ENCODE measurements at regions not wholly inside any gene's neighbourhood (a gene's known extent, or its start where the extent isn't known, plus 50 kb on each side); places are given as distances from the start of the nearest gene placed in this dataset.

GRCh38 chr2:37865640-37866039 lies 59.4 kb upstream of the RMDN2 start:
- DNase-seq (ENCODE audit: low spot score): no peak

DNA sequence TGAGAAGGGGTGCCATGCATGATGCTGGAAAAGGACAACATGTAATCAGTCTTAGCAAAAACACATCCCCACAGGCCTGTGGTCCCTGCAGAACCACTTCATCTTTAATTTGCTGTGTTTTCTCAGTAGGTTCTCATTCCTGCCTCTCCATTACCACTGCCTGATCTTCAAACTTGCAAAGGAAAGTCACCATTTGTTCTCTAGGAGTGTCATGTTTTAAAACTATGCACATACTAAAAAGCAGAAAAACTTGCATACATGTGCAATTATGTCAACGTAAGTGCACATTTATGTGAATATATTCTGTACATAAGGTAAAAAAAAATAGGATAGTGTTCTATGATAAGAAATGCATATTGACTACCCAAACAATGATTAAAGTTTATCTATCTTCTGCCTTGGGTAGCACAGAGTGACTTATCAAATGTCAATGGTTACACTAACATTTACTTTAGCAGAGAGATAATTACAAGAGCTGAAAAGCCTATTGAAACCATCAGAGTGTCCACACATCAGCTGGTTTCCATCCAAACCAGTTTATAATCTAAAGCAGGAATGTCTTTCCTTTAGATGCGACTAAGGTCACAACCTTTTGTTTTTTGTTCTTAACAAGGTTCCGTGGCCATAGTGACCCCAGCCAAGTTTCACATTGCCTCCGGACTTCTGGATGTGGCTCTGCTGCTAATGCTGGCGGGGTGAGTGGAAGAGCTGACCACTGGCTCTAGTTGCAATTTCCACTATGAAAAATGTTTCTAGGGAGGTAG lies 58.7 kb upstream of the RMDN2 start:
- no peak for DNase-seq (ENCODE audit: low spot score)

GRCh38 chr2:37867166-37867565 lies 57.9 kb upstream of the RMDN2 start:
- DNase-seq (ENCODE audit: low spot score): no peak

GRCh38 chr2:37868866-37869265 lies 56.2 kb upstream of the RMDN2 start:
- DNase-seq (ENCODE audit: low spot score): no peak

GRCh38 chr2:37869304-37869703 lies 55.8 kb upstream of the RMDN2 start:
- DNase-seq (ENCODE audit: low spot score): no peak

DNA sequence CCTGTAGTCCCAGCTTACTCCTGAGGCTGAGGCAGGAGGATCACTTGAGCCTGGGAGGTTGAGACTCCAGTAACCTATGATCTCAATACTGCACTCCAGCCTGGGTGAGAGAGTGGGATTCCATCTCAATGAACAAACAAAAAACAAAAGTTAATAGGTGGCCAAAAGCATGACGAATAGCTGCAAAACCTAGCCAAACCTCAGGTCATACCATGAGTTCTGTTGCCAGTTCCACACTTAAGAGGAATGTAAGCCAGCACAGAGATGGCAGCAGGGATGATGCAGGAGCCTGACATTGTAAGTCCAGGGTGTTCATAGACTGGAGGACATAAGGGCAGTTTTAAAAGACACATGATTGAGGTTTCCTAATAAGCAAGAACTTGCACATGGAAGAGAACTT lies 55.3 kb upstream of the RMDN2 start:
- no peak for DNase-seq (ENCODE audit: low spot score)

- DNase-seq (ENCODE audit: low spot score): no peak
Observed at GRCh38 chr2:37870829-37871228, 54.3 kb upstream of the RMDN2 start.

- DNase-seq (ENCODE audit: low spot score): peak; percentile 30
Observed at GRCh38 chr2:37871456-37872191, 53.5 kb upstream of the RMDN2 start.

GRCh38 chr2:37872192-37872750 lies 52.8 kb upstream of the RMDN2 start:
- DNase-seq (ENCODE audit: low spot score): no peak

DNA sequence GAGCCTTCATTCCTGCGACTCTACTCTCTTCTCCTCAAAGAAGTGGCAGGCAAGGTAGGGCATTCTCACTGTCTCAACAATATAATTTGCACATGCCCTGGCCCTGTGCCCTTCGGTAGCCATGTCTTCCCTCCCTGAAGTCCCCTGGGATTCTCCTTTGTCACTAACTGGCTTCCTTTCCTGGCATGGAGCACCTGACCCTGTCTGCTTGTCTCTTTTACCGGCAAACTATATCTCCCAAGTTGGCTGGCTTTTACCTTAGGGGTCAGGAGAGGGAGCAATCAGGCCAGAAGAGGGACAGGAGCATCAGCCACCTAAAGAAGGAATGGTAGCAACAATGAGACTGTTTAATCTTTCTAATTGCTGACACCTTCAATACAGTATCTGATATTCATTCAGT lies 51.9 kb upstream of the RMDN2 start:
- no peak for DNase-seq (ENCODE audit: low spot score)

GRCh38 chr2:37873749-37874330 lies 51.2 kb upstream of the RMDN2 start:
- no peak for DNase-seq (ENCODE audit: low spot score)

DNA sequence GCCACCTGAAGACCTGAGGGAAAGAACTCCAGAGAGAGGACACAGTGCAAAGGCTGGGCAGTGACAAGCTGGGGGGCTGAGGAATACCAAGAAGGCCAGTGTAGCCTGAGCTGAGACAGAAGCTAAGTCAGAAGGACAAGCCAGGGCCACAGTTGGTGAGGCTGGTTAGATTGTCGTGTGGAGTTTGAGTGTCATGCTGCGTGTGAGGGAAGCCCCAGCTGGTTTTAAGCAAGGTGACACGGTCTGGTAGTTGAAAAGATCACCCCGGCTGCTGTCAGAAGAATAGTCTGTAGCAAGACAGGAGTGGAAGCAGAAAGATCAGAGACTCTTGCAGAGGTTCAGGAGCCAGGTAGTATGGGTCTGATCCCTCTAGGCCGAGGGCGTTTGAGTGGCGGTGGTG lies 50.6 kb upstream of the RMDN2 start:
- DNase-seq (ENCODE audit: low spot score): no peak
